D721Med (cell line): ENCODE measurements at regions not wholly inside any gene's neighbourhood (a gene's known extent, or its start where the extent isn't known, plus 50 kb on each side); places are given as distances from the start of the nearest gene placed in this dataset.
"Not testable (repeated sequence)": the region's sequence is repeated elsewhere in the genome, so short reads cannot be mapped to it uniquely, and the experiment has no call there.

Source experiments
- DNase-seq: peaks from one replicate; pipeline ENCODE4 v3.0.0; 2011; ENCODE audit warnings: low spot score; ENCODE audit not compliant: insufficient read length
- FAIRE-seq: peaks from 2 replicates; lab custom pipeline; 2011; peaks lifted over from hg19 to GRCh38; lab: Jason Lieb, UNC
- TF ChIP-seq, protein P1 (sequence below): IDR thresholded peaks from 2 replicates; pipeline ENCODE4 v1.5.1; 2012; ENCODE audit warnings: mild to moderate bottlenecking, control low read depth; ENCODE audit not compliant: insufficient read depth; ENCODE audit errors: missing control alignments

DNA sequence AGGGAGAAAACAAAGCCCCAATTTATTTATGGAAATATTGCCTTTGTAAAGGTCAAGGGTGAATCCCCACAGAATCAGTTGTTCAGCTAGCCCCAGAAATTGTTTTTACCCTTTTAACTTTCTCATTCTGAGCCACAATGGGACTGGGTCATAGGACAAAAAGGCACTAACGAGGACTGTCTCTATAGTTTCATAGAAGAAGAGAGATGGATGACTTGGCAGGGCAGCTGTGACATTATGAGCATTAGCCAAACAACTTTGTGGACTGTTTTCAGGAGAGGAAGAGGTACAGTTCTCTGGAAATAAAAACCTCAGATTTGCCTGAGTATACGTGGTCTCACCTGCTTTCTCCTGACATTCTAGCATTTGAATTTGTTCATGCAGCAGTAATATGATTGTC is 1155.8 kb upstream of the CHAC2 start:
- no peak for DNase-seq
- TF ChIP-seq, protein P1, sequence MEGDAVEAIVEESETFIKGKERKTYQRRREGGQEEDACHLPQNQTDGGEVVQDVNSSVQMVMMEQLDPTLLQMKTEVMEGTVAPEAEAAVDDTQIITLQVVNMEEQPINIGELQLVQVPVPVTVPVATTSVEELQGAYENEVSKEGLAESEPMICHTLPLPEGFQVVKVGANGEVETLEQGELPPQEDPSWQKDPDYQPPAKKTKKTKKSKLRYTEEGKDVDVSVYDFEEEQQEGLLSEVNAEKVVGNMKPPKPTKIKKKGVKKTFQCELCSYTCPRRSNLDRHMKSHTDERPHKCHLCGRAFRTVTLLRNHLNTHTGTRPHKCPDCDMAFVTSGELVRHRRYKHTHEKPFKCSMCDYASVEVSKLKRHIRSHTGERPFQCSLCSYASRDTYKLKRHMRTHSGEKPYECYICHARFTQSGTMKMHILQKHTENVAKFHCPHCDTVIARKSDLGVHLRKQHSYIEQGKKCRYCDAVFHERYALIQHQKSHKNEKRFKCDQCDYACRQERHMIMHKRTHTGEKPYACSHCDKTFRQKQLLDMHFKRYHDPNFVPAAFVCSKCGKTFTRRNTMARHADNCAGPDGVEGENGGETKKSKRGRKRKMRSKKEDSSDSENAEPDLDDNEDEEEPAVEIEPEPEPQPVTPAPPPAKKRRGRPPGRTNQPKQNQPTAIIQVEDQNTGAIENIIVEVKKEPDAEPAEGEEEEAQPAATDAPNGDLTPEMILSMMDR = no peak
- FAIRE-seq = no peak

DNA sequence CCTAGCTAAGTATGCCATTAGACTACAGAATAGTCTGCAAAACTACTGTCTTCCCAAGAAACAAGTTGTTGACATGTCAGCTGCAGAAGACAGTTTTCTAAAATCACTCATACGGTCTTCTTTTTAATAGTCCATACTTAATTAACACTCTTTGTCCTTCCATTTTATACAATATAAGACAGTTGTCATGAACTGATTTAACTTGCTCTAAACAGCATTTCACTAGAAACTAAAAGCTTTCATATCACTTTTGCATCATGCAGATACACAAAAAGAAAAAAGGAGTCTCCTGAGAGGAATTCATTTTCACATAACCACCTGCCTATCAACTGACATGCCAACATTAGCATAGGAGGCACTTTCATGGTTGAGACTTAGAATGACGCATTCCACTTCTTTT is 1159.6 kb upstream of the CHAC2 start:
- FAIRE-seq (no peak), DNase-seq (no peak)
- TF ChIP-seq, protein P1 = no peak

DNA sequence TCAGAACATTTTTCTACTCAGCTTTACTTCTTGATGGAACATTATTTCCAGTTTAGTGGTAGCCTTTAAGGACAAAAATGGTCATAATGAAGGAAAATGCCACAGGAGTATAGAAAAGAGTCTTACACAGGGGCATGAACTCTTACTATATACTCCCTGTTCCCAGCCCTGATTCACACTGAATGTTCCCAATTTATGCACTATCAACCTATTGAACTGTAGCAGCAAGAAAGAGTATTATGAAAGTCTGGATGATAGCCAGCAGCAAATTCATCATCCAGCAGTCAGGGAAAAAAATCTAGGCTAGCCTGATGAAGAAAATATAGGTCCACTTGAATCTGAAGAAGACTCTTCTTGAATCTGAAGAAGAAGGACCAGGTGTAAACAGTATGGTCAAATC is 1170.3 kb upstream of the CHAC2 start:
- TF ChIP-seq, protein P1 = no peak
- no peak for DNase-seq
- no peak for FAIRE-seq

DNA sequence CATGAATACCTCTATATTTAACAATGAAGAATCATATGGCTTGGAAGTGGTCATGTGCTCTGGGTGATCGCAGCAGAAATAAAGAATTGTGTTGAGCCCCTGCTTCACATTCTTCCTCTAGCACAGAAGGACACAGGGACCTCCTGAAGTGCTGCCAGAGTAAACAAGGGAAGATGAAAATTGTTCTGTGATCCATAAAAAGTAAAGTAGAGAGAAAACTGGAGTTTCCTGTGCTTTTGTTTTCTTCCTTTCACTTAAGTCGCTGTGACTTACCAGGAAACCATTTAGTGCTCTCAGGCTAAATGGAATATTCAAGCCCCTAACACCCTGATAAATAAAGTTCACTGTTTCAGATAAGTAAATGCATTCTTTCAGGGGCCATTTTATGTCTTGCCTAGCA is 1173.6 kb upstream of the CHAC2 start:
- no peak for DNase-seq
- TF ChIP-seq, protein P1 = no peak
- no peak for FAIRE-seq

DNA sequence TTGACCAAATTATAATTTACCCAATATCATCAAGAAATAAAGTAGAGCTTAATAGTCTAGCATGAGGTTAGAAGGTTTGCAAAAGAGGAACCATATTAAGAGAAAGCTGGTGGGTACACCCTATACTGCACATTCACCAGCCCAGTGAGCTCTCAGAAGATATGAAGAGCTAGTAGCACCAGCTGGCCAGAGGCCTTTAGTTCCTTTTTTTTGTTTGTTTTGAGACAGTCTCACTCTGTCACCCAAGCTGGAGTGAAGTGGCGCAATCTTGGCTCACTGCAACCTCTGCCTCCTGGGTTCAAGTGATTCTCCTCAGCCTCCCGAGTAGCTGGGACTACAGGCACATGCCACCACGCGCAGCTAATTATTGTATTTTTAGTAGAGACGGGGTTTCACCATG is 1183.5 kb upstream of the CHAC2 start:
- FAIRE-seq, DNase-seq: not testable (repeated sequence)

DNA sequence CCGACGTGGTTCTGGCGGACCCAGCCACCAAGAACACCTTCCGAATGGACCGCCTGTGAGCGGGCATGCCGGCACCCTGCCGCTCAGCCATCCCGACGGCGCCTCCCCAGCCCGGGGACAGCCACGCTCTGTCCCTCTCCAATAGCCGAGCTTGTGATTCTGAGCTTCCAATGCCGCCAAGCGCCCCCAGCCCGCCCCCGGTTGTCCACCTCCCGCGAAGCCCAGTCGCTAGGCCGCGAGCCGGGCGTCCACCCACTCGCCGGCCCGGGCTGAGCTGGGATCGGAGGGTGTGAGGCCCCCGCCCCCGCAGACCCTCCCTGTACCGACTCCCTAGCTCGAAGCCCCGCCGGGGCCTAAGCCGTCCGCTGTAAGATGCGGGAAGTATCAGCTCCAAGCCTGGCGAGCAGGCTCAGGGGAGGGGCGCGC is 1195.1 kb upstream of the CHAC2 start:
- FAIRE-seq (no peak), DNase-seq (no peak)
- TF ChIP-seq, protein P1 = no peak

DNA sequence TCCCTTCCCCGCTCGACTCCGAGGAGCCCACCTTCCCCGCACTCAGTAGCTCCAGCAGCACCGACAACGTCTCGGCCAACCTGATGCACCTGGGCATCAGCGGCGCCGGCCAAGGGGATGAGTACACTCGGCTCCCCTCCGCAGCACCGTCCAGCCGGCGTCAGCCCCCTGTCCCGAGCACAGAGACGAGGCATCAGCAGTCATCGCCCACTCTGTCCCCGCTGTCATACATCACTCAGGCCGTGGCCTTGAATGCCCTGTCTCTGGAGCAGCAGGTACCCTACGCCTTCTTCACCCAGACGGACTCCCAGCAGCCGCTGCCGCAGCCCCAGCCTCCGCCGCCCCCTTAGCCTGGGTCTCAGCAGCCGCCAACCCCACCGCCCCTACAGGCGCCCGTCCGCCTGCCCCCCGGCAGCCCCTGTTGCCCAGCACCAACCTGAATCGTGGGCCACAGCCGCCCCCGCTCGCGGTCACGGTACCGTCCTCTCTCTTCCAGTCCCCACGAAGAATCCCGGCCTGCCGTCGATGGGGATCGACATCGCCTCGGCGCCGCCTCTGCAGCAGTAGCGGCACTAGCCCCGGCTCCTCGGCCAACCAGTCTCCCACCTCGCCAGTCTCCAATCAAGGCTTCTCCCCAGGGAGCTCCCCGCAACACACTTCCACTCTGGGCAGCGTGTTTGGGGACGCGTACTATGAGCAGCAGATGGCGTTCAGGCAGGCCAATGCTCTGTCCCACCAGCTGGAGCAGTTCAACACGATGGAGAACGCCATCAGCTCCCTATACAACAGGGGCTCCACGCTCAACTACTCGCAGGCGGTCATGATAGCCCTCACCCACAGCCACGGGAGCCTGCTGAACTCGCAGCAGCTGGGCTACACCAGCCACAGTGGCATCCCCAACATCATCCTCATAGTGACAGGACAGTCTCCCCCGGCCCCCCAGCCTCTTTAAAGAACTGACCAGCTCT is 1195.9 kb upstream of the CHAC2 start:
- FAIRE-seq (no peak), DNase-seq (no peak)
- TF ChIP-seq, protein P1 = no peak
